Neural cell (in vitro differentiated cells): ENCODE measurements at regions not wholly inside any gene's neighbourhood (a gene's known extent, or its start where the extent isn't known, plus 50 kb on each side); places are given as distances from the start of the nearest gene placed in this dataset.

Experiments used
- H2AFZ ChIP-seq: fragments of 200-600, 300-800 bp; sonication (generic), shearing (Covaris generic); 2 replicates; pipeline ENCODE4 v1.6.0; 2014; ENCODE audit warnings: low read depth, mild to moderate bottlenecking, antibody characterized with exemption, low read length, moderate library complexity
- H3F3A ChIP-seq: fragments of 200-600 bp; shearing (Covaris generic); 2 replicates; pipeline ENCODE4 v1.6.1; 2016; ENCODE audit warnings: mild to moderate bottlenecking, moderate library complexity, mixed read lengths, antibody characterized with exemption, low read length; ENCODE audit not compliant: insufficient read depth, poor library complexity, severe bottlenecking
- H3K27ac ChIP-seq: fragments of 200-600, 300-800 bp; sonication (generic), shearing (Covaris generic); 2 replicates; pipeline ENCODE4 v1.5.1; 2014; ENCODE audit warnings: mild to moderate bottlenecking, low read length, moderate library complexity
- H3K27me3 ChIP-seq: fragments of 300-800, 200-600 bp; sonication (generic), shearing (Covaris generic); 2 replicates; pipeline ENCODE4 v1.6.0; 2014; ENCODE audit warnings: mild to moderate bottlenecking, low read depth, low read length, moderate library complexity; ENCODE audit not compliant: insufficient read depth
- H3K36me3 ChIP-seq: fragments of 300-800, 200-600 bp; sonication (generic), shearing (Covaris generic); 2 replicates; pipeline ENCODE4 v1.5.1; 2014; ENCODE audit warnings: mild to moderate bottlenecking, antibody characterized with exemption, low read length, moderate library complexity; ENCODE audit not compliant: insufficient read depth
- H3K4me2 ChIP-seq: fragments of 300-800, 200-600 bp; sonication (generic), shearing (Covaris generic); 2 replicates; pipeline ENCODE4 v1.6.0; 2014; ENCODE audit warnings: mild to moderate bottlenecking, low read length
- H3K4me3 ChIP-seq: fragments of 300-800, 200-600 bp; sonication (generic), shearing (Covaris generic); 2 replicates; pipeline ENCODE4 v1.5.1; 2014; ENCODE audit warnings: mild to moderate bottlenecking, low read length, moderate library complexity
- H3K79me2 ChIP-seq: fragments of 200-600 bp; shearing (Covaris generic); replicated peaks from 2 replicates; pipeline ENCODE4 v1.6.0; 2014; ENCODE audit warnings: mild to moderate bottlenecking, low read length, moderate library complexity; ENCODE audit not compliant: insufficient read depth
- H3K9ac ChIP-seq: fragments of 300-800, 200-600 bp; sonication (generic), shearing (Covaris generic); 2 replicates; pipeline ENCODE4 v1.6.1; 2016; ENCODE audit warnings: mild to moderate bottlenecking, low read length, mixed read lengths
- H3K9me2 ChIP-seq: fragments of 200-600 bp; shearing (Covaris generic); 2 replicates; pipeline ENCODE4 v1.6.1; 2016; ENCODE audit warnings: mild to moderate bottlenecking, low read length, mixed read lengths; ENCODE audit not compliant: insufficient read depth
- H3K9me3 ChIP-seq: fragments of 200-600, 300-800 bp; sonication (generic), shearing (Covaris generic); 2 replicates; pipeline ENCODE4 v1.6.1; 2016; ENCODE audit warnings: mild to moderate bottlenecking, mixed run types, low read length, moderate library complexity, mixed read lengths
- H4K20me1 ChIP-seq: fragments of 200-600 bp; shearing (Covaris generic); 2 replicates; pipeline ENCODE4 v1.6.1; 2016; ENCODE audit warnings: mild to moderate bottlenecking, mixed run types; ENCODE audit not compliant: insufficient read depth
- CTCF ChIP-seq: fragments of 450-650 bp; IDR thresholded peaks from 2 replicates; pipeline ENCODE4 v1.5.1; 2014; ENCODE audit warnings: antibody characterized with exemption, mild to moderate bottlenecking, moderate library complexity; ENCODE audit not compliant: poor library complexity, severe bottlenecking
- EP300 ChIP-seq: fragments of 450-650 bp; conservative IDR thresholded peaks from 2 replicates; pipeline ENCODE4 v1.6.1; 2014; ENCODE audit warnings: antibody characterized with exemption, mild to moderate bottlenecking, moderate library complexity; ENCODE audit not compliant: poor library complexity, severe bottlenecking
- EZH2 ChIP-seq: fragments of 200-600, 300-800 bp; shearing (Covaris generic), sonication (generic); IDR thresholded peaks from 2 replicates; pipeline ENCODE4 v1.6.1; 2014; ENCODE audit warnings: antibody characterized with exemption, low read length, borderline replicate concordance, mild to moderate bottlenecking; ENCODE audit not compliant: insufficient read depth, poor library complexity, severe bottlenecking
- MXI1 ChIP-seq: fragments of 450-650 bp; conservative IDR thresholded peaks from 2 replicates; pipeline ENCODE4 v1.6.1; 2014; ENCODE audit warnings: antibody characterized with exemption, mild to moderate bottlenecking; ENCODE audit not compliant: poor library complexity, severe bottlenecking
- POLR2AphosphoS5 ChIP-seq: IDR thresholded peaks from 2 replicates; pipeline ENCODE4 v1.6.1; 2012
- RAD21 ChIP-seq: fragments of 450-650 bp; conservative IDR thresholded peaks from 2 replicates; pipeline ENCODE4 v1.6.1; 2014; ENCODE audit warnings: antibody characterized with exemption, mild to moderate bottlenecking, moderate library complexity
- REST ChIP-seq: IDR thresholded peaks from 2 replicates; pipeline ENCODE4 v1.6.1; 2012; ENCODE audit warnings: borderline replicate concordance
- SMC3 ChIP-seq: fragments of 450-650 bp; conservative IDR thresholded peaks from 2 replicates; pipeline ENCODE4 v1.6.1; 2014; ENCODE audit warnings: antibody characterized with exemption, mild to moderate bottlenecking, moderate library complexity; ENCODE audit not compliant: poor library complexity
- TAF1 ChIP-seq: IDR thresholded peaks from 2 replicates; pipeline ENCODE4 v1.6.1; 2012; ENCODE audit warnings: low read depth

- no peaks in the 10 kb centered on the region for H3F3A ChIP-seq
- no peaks in the 10 kb centered on the region for H3K79me2 ChIP-seq
- H3K4me2 ChIP-seq: no peak overlapping the region
- H3K9me3 ChIP-seq: no peaks in the 10 kb centered on the region
- H3K9me2 ChIP-seq: no peaks in the 10 kb centered on the region
- no peak overlapping the region for H3K4me3 ChIP-seq
- no peak overlapping the region for H3K27ac ChIP-seq
- H4K20me1 ChIP-seq: no peaks in the 10 kb centered on the region
- no peak for TF ChIP-seq CTCF
- no peak for TF ChIP-seq RAD21
- no peak for TF ChIP-seq TAF1
- no peak for TF ChIP-seq EZH2
- no peak for TF ChIP-seq REST
- no peak for TF ChIP-seq MXI1
- TF ChIP-seq SMC3: no peak
- no peak for TF ChIP-seq EP300
- TF ChIP-seq POLR2AphosphoS5: no peak
- H3K9ac ChIP-seq: no peak overlapping the region
- no peak overlapping the region for H2AFZ ChIP-seq
- no peaks in the 10 kb centered on the region for H3K27me3 ChIP-seq
- H3K36me3 ChIP-seq: no peaks in the 10 kb centered on the region
These were observed 66.7 kb downstream of the TEX35 start for GRCh38 chr1:178579562-178579961.

GRCh38 chr1:178580096-178580495 lies 67.2 kb downstream of the TEX35 start:
- TF ChIP-seq EP300 (no peak), CTCF (no peak), EZH2 (no peak), RAD21 (no peak), MXI1 (no peak), POLR2AphosphoS5 (no peak), SMC3 (no peak)
- H3K36me3 ChIP-seq: no peaks in the 10 kb centered on the region
- no peak overlapping the region for H3K9ac ChIP-seq
- H3F3A ChIP-seq: no peaks in the 10 kb centered on the region
- no peaks in the 10 kb centered on the region for H3K9me3 ChIP-seq
- no peaks in the 10 kb centered on the region for H3K9me2 ChIP-seq
- no peaks in the 10 kb centered on the region for H3K27me3 ChIP-seq
- H3K4me2 ChIP-seq: no peak overlapping the region
- no peak overlapping the region for H3K4me3 ChIP-seq
- no peak overlapping the region for H3K27ac ChIP-seq
- H4K20me1 ChIP-seq: no peaks in the 10 kb centered on the region
- H2AFZ ChIP-seq: no peak overlapping the region
- no peaks in the 10 kb centered on the region for H3K79me2 ChIP-seq
